NB4 (cell line): ENCODE measurements at regions not wholly inside any gene's neighbourhood (a gene's known extent, or its start where the extent isn't known, plus 50 kb on each side); places are given as distances from the start of the nearest gene placed in this dataset.
A peak's percentile ranks its signal among the peaks of the same experiment; 100 is the strongest.

Source experiments
- DNase-seq: peaks from one replicate; pipeline ENCODE4 v3.0.0; 2010; ENCODE audit warnings: low read depth
- H3K4me3 ChIP-seq: one replicate; pipeline ENCODE4 v1.5.1; 2011; ENCODE audit warnings: mild to moderate bottlenecking, low read depth, low read length, moderate library complexity
- CTCF ChIP-seq: IDR thresholded peaks from one replicate; pipeline ENCODE4 v1.5.1; 2012; ENCODE audit warnings: low read depth, low read length
- MAX ChIP-seq: IDR thresholded peaks from 2 replicates; pipeline ENCODE4 v1.6.1; 2011; ENCODE audit warnings: low read depth, low read length
- MYC ChIP-seq: IDR thresholded peaks from 2 replicates; pipeline ENCODE4 v1.6.1; 2011; ENCODE audit warnings: low read depth, low read length
- POLR2A ChIP-seq: IDR thresholded peaks from 2 replicates; pipeline ENCODE4 v1.6.1; 2011; ENCODE audit warnings: mild to moderate bottlenecking; ENCODE audit not compliant: insufficient read length; ENCODE audit errors: extremely low read depth

- TF ChIP-seq CTCF (no peak), POLR2A (no peak), MAX (no peak), MYC (no peak)
- DNase-seq, result no peak
- H3K4me3 ChIP-seq, result no peak overlapping the region
These were observed 777.6 kb downstream of the KCNJ18 start for GRCh38 chr17:22469941-22470340.

DNA sequence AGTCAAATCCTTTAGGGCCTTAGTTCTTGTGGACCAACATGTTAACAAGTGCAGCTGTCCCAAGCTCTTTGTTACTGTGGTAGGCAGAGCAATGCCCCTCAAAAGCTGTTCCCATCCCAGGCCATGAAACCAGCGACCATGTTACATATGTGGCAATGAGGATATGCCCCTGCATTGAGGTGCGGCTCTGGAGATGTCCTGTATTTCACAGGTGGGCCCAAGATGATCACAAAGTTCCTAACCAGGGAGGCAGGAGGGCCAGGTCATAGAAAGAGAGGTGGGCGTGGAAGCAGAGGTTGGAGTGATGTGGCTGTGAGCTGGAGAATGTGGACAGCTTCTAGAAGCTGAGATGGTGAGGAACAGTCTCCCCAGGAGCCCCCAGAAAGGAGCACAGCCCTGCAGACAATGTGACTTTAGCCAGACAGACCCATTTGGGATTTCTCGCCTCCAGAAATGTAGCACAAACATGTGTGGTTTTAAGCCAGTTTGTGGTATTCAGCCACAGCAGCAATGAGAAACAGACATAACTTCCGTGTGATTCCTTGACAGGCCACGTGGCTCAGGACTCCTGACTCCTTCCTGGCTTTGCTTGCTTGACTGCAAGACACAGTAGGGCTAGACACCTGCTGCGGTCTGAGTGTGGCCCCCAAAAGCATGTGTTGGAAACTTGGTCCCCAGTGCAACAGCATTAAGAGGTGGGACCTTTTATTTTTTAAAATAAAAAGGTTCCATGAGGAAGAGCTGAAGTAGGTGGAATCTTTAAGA is 778.3 kb downstream of the KCNJ18 start:
- no peak for DNase-seq
- no peak overlapping the region for H3K4me3 ChIP-seq
- TF ChIP-seq POLR2A, result no peak
- peak; percentile 23; the same call in 1 of the 2 replicates for TF ChIP-seq MAX

DNA sequence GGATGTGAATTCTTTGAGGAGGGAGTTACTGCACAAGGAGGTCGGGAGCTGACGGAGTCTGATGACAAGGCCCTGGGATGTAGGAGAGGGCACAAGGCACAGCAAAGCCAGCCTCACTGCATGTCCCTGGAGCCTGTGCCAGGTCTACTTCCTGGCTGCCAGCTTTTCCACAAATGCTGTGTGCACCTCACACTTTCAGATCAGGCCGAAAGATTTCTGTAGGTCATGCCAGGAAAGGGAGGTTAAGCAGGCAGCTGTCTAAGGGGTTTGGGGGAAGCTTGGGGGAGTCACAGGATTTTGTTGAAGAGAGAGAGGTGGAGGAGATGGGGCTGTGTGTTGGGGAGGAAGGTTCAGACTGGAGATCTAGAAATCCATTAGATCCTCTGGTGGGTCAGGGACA is 792.5 kb downstream of the KCNJ18 start:
- DNase-seq, result no peak
- TF ChIP-seq CTCF (no peak), POLR2A (no peak), MYC (no peak), MAX (no peak)
- no peak overlapping the region for H3K4me3 ChIP-seq

DNA sequence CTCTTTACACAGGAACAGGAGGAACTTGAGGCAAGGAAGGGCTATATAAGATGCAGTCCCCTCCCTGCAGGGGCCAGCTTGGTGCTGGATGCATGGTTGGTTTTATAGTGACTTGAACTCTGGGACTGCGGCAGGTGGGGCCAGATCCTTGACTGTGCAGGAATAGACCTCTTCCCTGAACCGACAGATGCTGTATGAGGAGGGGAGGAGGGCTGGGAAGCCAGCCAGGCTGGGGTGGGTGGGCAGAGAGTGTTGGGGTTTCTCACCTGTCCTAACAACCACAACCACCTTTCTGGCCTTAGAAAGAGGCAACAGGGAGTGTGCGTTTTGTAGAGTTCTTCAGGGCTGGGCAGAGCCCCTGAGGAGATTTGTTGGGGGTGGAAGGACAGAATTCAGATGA is 798.1 kb downstream of the KCNJ18 start:
- no peak overlapping the region for H3K4me3 ChIP-seq
- TF ChIP-seq CTCF (no peak), MYC (no peak), POLR2A (no peak), MAX (no peak)
- DNase-seq, result no peak

DNA sequence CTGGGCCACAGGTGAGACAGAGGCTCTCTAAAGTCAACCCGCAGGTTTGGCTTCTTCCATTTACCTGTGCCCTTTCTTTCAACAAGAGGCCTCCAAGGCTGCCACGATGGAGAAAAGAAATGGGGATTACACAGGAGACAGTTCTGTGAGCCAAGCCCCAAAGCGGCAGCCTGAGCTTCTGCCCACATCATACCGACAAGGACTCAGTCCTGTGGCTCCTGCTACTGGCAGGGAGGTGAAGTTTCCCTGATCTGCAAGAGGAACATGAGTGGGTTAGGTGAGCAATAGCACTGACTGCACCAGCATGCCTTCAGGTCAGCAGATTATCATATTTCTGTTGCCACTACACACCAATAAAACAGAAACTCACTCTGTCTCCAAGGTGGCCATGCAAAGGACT is 800.0 kb downstream of the KCNJ18 start:
- peak; percentile 7 for DNase-seq
- H3K4me3 ChIP-seq, result no peak overlapping the region
- TF ChIP-seq POLR2A, result no peak
- no peak for TF ChIP-seq MYC
- peak; percentile 18 for TF ChIP-seq CTCF
- TF ChIP-seq MAX, result no peak

GRCh38 chr17:22496450-22496849 is 804.1 kb downstream of the KCNJ18 start:
- no peak for DNase-seq
- TF ChIP-seq MAX, result no peak
- TF ChIP-seq POLR2A, result no peak
- TF ChIP-seq CTCF, result no peak
- TF ChIP-seq MYC, result no peak
- H3K4me3 ChIP-seq, result no peak overlapping the region
